Lung (tissue), 11 donors: ENCODE measurements at regions not wholly inside any gene's neighbourhood (a gene's known extent, or its start where the extent isn't known, plus 50 kb on each side); places are given as distances from the start of the nearest gene placed in this dataset.
"Not testable (repeated sequence)": the region's sequence is repeated elsewhere in the genome, so short reads cannot be mapped to it uniquely, and the experiment has no call there.

Source experiments
- ATAC-seq: fragments of 200-7000 bp; cut with Tn5 transposase; one replicate; pipeline ENCODE4 v1.9.1; 2020; ENCODE audit warnings: moderate number of reproducible peaks; ENCODE audit not compliant: insufficient read depth, low FRiP score
- DNase-seq, 3 donors: peaks; one replicate each; pipeline ENCODE4 v3.0.0-alpha.2; 2013 to 2017
- H3K27ac ChIP-seq, 2 donors: one replicate each; pipeline ENCODE4 v1.5.1; 2013; ENCODE audit warnings: mild to moderate bottlenecking in 2 of 2, moderate library complexity in 2 of 2, control low read depth in 1 of 2, inconsistent platforms in 1 of 2, low read depth in 1 of 2, low read length in 1 of 2
- H3K27me3 ChIP-seq, 3 donors: one replicate each; pipeline ENCODE4 v1.5.1; 2013; ENCODE audit warnings: low read length in 2 of 3; ENCODE audit not compliant: control insufficient read depth in 3 of 3, insufficient read depth in 3 of 3
- H3K36me3 ChIP-seq, 4 donors: one replicate each; pipeline ENCODE4 v1.5.1; 2013; ENCODE audit warnings: low read length in 4 of 4, mild to moderate bottlenecking in 1 of 4, moderate library complexity in 1 of 4; ENCODE audit not compliant: control insufficient read depth in 4 of 4, insufficient read depth in 4 of 4
- H3K4me1 ChIP-seq, 5 donors: one replicate each; pipeline ENCODE4 v1.5.1; 2013; ENCODE audit warnings: low read length in 5 of 5, mild to moderate bottlenecking in 2 of 5, moderate library complexity in 1 of 5; ENCODE audit not compliant: control insufficient read depth in 5 of 5, insufficient read depth in 5 of 5
- H3K4me3 ChIP-seq: one replicate; pipeline ENCODE4 v1.5.1; 2013; ENCODE audit warnings: mild to moderate bottlenecking, control low read depth, moderate library complexity
- H3K9ac ChIP-seq, 2 donors: one replicate each; pipeline ENCODE4 v1.5.1; 2013; ENCODE audit warnings: low read length in 2 of 2, control low read depth in 1 of 2; ENCODE audit not compliant: insufficient read depth in 1 of 2
- H3K9me3 ChIP-seq, 4 donors: one replicate each; pipeline ENCODE4 v1.5.1; 2013; ENCODE audit warnings: low read length in 3 of 4, mild to moderate bottlenecking in 1 of 4, moderate library complexity in 1 of 4; ENCODE audit not compliant: control insufficient read depth in 4 of 4, insufficient read depth in 3 of 4
- WGBS, 2 donors: extraction: QIAGEN DNeasy Blood & Tissue Kit; methylation state at CpG; one replicate each; pipeline ENCODE4 v1.1.7; 2013; 5-methylcytosine and 5-hydroxymethylcytosine counted together
- TF ChIP-seq, protein P1 (sequence below): IDR thresholded peaks from 2 replicates; pipeline ENCODE4 v1.5.1; 2012; ENCODE audit warnings: mild to moderate bottlenecking; ENCODE audit errors: control extremely low read depth, extremely low read depth
- donor health status: control.
- donor health status: control.
- donor health status: Bipolar disorder and iron deficiency.
- donor health status: healthy.
- donor health status: DM: yes; HTN: yes; CAD: no.

DNA sequence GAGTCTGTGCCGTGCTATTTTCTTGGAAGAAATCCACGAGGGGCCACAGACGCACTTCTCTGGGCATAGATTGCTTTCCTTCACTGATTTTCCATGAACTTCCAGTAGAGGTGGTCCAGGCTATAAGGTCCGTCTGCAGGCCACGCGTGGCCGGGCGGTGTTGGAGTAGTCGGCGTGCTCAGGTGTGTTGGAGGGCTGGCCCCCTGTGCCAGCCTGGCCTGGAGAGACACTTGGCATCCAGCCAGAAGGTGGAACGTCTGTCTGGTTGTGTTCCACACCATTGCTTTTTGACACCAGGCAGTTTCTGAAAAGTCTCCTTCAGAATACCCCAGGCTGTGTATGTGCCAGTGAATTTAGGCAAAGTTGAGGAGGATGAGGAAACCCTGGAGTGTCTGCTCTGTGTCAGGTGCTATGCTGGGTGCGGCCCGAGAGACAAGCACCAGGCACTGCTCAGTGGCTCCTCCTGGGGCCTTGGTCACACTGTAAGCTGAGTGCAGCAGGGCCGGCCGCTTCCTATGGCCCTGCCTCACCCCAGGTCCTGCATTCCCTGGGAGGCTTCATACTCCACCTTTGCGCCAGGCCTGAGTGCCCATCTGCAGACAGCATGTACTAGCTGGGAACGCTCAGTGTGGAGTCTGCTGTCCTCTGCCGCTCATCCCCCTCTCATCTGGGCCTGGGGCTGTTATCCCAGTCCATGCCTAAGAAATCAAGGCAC is 52.1 kb upstream of the TAMM41 start:
- Histone ChIP-seq H3K9me3 (no peaks in the 10 kb centered on the region), H3K27me3 (no peaks in the 10 kb centered on the region), H3K27ac (no peak overlapping the region), H3K4me3 (no peak overlapping the region), H3K4me1 (no peaks in the 10 kb centered on the region), H3K9ac (no peak overlapping the region), H3K36me3 (no peaks in the 10 kb centered on the region)
- TF ChIP-seq, protein P1, sequence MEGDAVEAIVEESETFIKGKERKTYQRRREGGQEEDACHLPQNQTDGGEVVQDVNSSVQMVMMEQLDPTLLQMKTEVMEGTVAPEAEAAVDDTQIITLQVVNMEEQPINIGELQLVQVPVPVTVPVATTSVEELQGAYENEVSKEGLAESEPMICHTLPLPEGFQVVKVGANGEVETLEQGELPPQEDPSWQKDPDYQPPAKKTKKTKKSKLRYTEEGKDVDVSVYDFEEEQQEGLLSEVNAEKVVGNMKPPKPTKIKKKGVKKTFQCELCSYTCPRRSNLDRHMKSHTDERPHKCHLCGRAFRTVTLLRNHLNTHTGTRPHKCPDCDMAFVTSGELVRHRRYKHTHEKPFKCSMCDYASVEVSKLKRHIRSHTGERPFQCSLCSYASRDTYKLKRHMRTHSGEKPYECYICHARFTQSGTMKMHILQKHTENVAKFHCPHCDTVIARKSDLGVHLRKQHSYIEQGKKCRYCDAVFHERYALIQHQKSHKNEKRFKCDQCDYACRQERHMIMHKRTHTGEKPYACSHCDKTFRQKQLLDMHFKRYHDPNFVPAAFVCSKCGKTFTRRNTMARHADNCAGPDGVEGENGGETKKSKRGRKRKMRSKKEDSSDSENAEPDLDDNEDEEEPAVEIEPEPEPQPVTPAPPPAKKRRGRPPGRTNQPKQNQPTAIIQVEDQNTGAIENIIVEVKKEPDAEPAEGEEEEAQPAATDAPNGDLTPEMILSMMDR, result no peak
- 88 to 91% methylated on average over 18 of the region's 18 CpGs for WGBS, 2 donors
- ATAC-seq, result no peak
- no peak for DNase-seq

DNA sequence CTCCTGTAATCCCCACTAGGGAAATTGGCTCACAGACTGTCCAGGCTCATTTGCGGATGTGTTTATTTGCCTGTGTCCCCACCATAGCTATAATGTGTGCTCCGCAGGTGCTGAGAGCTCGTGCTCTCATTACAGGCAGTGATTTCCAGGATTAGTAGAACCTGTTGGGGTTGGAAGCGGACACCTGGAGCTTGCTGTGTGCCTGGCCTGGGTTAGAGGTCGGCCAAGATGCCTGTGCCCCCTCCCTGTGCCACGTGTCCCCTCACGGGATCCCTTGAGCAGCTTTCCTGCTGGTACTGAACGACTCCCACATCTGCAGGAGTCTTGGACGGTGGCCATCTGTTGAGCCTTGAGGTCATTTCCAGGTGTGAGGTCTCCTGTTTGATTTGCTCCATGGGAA is 52.7 kb upstream of the TAMM41 start:
- not testable (repeated sequence) for H3K9me3 ChIP-seq, H3K4me1 ChIP-seq, H3K36me3 ChIP-seq, H3K4me3 ChIP-seq, H3K9ac ChIP-seq, H3K27me3 ChIP-seq, DNase-seq, H3K27ac ChIP-seq, ATAC-seq
- 75 to 83% methylated on average over 8 to 9 of the region's 9 CpGs for WGBS, 2 donors

DNA sequence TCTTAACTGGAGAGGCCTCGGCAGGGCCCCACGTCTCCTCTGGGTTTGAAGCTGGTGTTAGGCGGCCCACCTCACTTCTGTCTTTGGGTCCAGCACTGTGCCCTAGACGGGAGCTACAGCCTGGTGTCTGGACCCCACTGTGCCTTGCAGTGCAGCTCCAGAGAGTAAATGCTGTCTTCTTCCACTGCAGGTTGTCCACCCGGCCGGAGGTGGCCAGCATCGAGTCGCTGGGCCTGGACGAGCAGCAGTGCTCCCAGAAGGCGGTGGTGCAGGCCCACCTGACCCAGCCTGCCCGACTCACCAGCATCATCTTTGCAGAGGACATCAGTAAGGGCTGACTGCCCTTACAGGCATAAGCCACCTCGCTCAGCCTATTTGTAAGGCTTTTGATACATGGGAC is 53.1 kb upstream of the TAMM41 start:
- Histone ChIP-seq H3K9ac (no peak overlapping the region), H3K36me3 (no peaks in the 10 kb centered on the region), H3K9me3 (no peaks in the 10 kb centered on the region), H3K4me1 (no peaks in the 10 kb centered on the region), H3K27me3 (no peaks in the 10 kb centered on the region), H3K27ac (no peak overlapping the region), H3K4me3 (no peak overlapping the region)
- 87 to 92% methylated on average over 12 of the region's 12 CpGs for WGBS, 2 donors
- TF ChIP-seq, protein P1, result no peak
- DNase-seq (no peak), ATAC-seq (no peak)

DNA sequence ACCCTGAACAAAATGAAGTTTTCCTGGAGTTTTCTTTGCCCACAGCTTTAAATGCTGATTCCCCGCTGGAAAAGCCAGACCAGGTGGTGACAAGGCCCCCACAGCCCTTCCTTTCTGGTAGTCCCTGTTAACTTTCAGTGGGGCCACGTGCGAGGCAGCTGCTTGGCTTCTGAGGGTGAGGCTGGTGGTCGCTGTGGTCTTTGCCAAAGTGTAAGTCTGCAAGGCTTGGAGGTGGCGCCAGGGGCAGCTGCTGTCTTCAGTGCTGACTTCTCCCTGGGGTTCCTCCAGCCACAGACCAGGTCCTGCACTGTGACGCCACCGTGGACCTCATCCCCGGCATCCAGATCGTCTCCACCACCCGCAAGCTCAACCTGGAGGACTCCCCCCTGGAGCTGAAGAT is 54.1 kb upstream of the TAMM41 start:
- no peaks in the 10 kb centered on the region for H3K27me3 ChIP-seq
- H3K4me3 ChIP-seq, result no peak overlapping the region
- WGBS, 2 donors, result 82 to 91% methylated on average over 10 of the region's 10 CpGs
- H3K27ac ChIP-seq, result no peak overlapping the region
- no peaks in the 10 kb centered on the region for H3K9me3 ChIP-seq
- no peak for DNase-seq
- no peak for ATAC-seq
- TF ChIP-seq, protein P1, result no peak
- no peak overlapping the region for H3K9ac ChIP-seq
- H3K4me1 ChIP-seq, result no peaks in the 10 kb centered on the region
- H3K36me3 ChIP-seq, result no peaks in the 10 kb centered on the region
